SK-N-SH (cell line): ENCODE measurements at regions not wholly inside any gene's neighbourhood (a gene's known extent, or its start where the extent isn't known, plus 50 kb on each side); places are given as distances from the start of the nearest gene placed in this dataset.

Experiments used
- CTCF ChIA-PET: fragments of 300-600, 350-600 bp; formaldehyde crosslinking; extraction: SDS; loops from one replicate; lab custom pipeline; 2021; lab: Yijun Ruan, JAX
- POLR2A ChIA-PET: fragments of 350-600 bp; sonication (Branson Sonifier 250); formaldehyde crosslinking; extraction: SDS; loops from one replicate; lab custom pipeline; 2020; ENCODE audit warnings: antibody characterized with exemption, inconsistent platforms; lab: Yijun Ruan, JAX
- DNase-seq: peaks from one replicate; pipeline ENCODE4 v3.0.0; 2012
- H2AFZ ChIP-seq: fragments of 200-600 bp; sonication (generic); 2 replicates; pipeline ENCODE4 v1.8.1; 2016; ENCODE audit warnings: antibody characterized with exemption, mild to moderate bottlenecking, low read depth
- H3F3A ChIP-seq: fragments of 200-600 bp; sonication (generic); replicated peaks from 2 replicates; pipeline ENCODE3; 2016; ENCODE audit warnings: antibody characterized with exemption, mild to moderate bottlenecking; ENCODE audit not compliant: insufficient read depth
- H3K27ac ChIP-seq, 2 experiments: fragments of 200-500 bp in 1 of 2; fragments of 200-600 bp in 1 of 2; sonication (Bioruptor generic) in 1 of 2; sonication (generic), shearing (Covaris generic) in 1 of 2; 2 replicates each; pipeline versions ENCODE4 v1.5.1 to v1.6.1; 2014 to 2016; ENCODE audit warnings: low read depth in 2 of 2, inconsistent platforms in 1 of 2, low read length in 1 of 2, mild to moderate bottlenecking in 1 of 2, mixed read lengths in 1 of 2
- H3K27me3 ChIP-seq: fragments of 200-600 bp; sonication (generic), shearing (Covaris generic); 2 replicates; pipeline ENCODE4 v1.6.1; 2016; ENCODE audit warnings: mixed run types; ENCODE audit not compliant: insufficient read depth
- H3K36me3 ChIP-seq, 2 experiments: fragments of 200-500 bp in 1 of 2; fragments of 200-600 bp in 1 of 2; sonication (Bioruptor generic) in 1 of 2; sonication (generic) in 1 of 2; replicated peaks in 1 of 2; 2 replicates each; pipeline versions ENCODE3 to v1.5.1; 2014 to 2016; ENCODE audit warnings: low read length in 1 of 2, mild to moderate bottlenecking in 1 of 2; ENCODE audit not compliant: insufficient read depth in 2 of 2, control insufficient read depth in 1 of 2
- H3K4me1 ChIP-seq, 2 experiments: fragments of 200-500 bp in 1 of 2; fragments of 200-600 bp in 1 of 2; sonication (Bioruptor generic) in 1 of 2; sonication (generic), shearing (Covaris generic) in 1 of 2; 2 replicates each; pipeline versions ENCODE4 v1.5.1 to v1.6.1; 2014 to 2016; ENCODE audit warnings: low read depth in 1 of 2, low read length in 1 of 2, mixed run types in 1 of 2; ENCODE audit not compliant: insufficient read depth in 2 of 2, control insufficient read depth in 1 of 2
- H3K4me2 ChIP-seq: fragments of 200-600 bp; sonication (generic), shearing (Covaris generic); 2 replicates; pipeline ENCODE4 v1.6.1; 2017; ENCODE audit warnings: mixed run types
- H3K4me3 ChIP-seq, 2 experiments: fragments of 200-500 bp in 1 of 2; fragments of 200-600 bp in 1 of 2; sonication (Bioruptor generic) in 1 of 2; sonication (generic), shearing (Covaris generic) in 1 of 2; 2 replicates each; pipeline versions ENCODE4 v1.5.1 to v1.8.1; 2014 to 2016; ENCODE audit warnings: low read depth in 2 of 2, inconsistent platforms in 1 of 2, low read length in 1 of 2, mild to moderate bottlenecking in 1 of 2, mixed read lengths in 1 of 2, moderate library complexity in 1 of 2
- H3K79me2 ChIP-seq: fragments of 200-600 bp; sonication (generic); 2 replicates; pipeline ENCODE4 v1.8.1; 2017; ENCODE audit warnings: mild to moderate bottlenecking; ENCODE audit not compliant: insufficient read depth
- H3K9ac ChIP-seq: fragments of 200-600 bp; sonication (generic); 2 replicates; pipeline ENCODE4 v1.6.1; 2017; ENCODE audit warnings: mixed run types
- H3K9me2 ChIP-seq: fragments of 200-600 bp; sonication (generic); 2 replicates; pipeline ENCODE4 v1.6.1; 2017; ENCODE audit warnings: mixed run types
- H3K9me3 ChIP-seq: fragments of 200-600 bp; sonication (generic); 2 replicates; pipeline ENCODE4 v1.6.1; 2017; ENCODE audit warnings: mixed run types, mild to moderate bottlenecking, moderate library complexity
- H4K20me1 ChIP-seq: fragments of 200-600 bp; sonication (generic); 2 replicates; pipeline ENCODE4 v1.6.1; 2017; ENCODE audit warnings: mild to moderate bottlenecking, mixed run types; ENCODE audit not compliant: insufficient read depth
- CHD2 ChIP-seq: fragments of 150-350 bp; IDR thresholded peaks from 2 replicates; pipeline ENCODE4 v1.6.1; 2018; ENCODE audit warnings: low read length; ENCODE audit not compliant: partially characterized antibody
- ELF1 ChIP-seq: IDR thresholded peaks from 2 replicates; pipeline ENCODE4 v1.4.0; 2012
- EZH2phosphoT487 ChIP-seq: fragments of 200-600 bp; sonication (generic); IDR thresholded peaks from 2 replicates; pipeline ENCODE4 v1.6.1; 2017; ENCODE audit warnings: low read depth, mixed run types, mild to moderate bottlenecking, antibody characterized with exemption, moderate library complexity, borderline replicate concordance
- GABPA ChIP-seq: IDR thresholded peaks from 2 replicates; pipeline ENCODE4 v1.4.0; 2012; ENCODE audit warnings: low read depth, mild to moderate bottlenecking
- GATA2 ChIP-seq: sonication (generic); formaldehyde crosslinking; IDR thresholded peaks from 2 replicates; pipeline ENCODE4 v1.5.0; 2020; ENCODE audit warnings: mild to moderate bottlenecking, missing genetic modification reagents
- MXI1 ChIP-seq: IDR thresholded peaks from 2 replicates; pipeline ENCODE4 v1.6.1; 2012; ENCODE audit warnings: mild to moderate bottlenecking, low read depth, low read length, improper control_type of control experiment
- NFIC ChIP-seq: IDR thresholded peaks from 2 replicates; pipeline ENCODE4 v1.4.0; 2012; ENCODE audit warnings: borderline replicate concordance
- NRF1 ChIP-seq: IDR thresholded peaks from 2 replicates; pipeline ENCODE4 v1.6.1; 2012; ENCODE audit warnings: low read depth, mild to moderate bottlenecking, low read length
- PBX3 ChIP-seq: IDR thresholded peaks from 2 replicates; pipeline ENCODE4; 2012
- POLR2AphosphoS5 ChIP-seq: IDR thresholded peaks from 2 replicates; pipeline ENCODE4 v1.6.1; 2012; ENCODE audit warnings: low read depth, low read length
- RCOR1 ChIP-seq: fragments of 150-350 bp; IDR thresholded peaks from 2 replicates; pipeline ENCODE4 v1.6.1; 2017; ENCODE audit warnings: antibody characterized with exemption, low read length
- RFX5 ChIP-seq: IDR thresholded peaks from 2 replicates; pipeline ENCODE4 v1.6.1; 2012; ENCODE audit warnings: mild to moderate bottlenecking, improper control_type of control experiment, low read length
- RXRA ChIP-seq: IDR thresholded peaks from 2 replicates; pipeline ENCODE4 v1.4.0; 2012; ENCODE audit warnings: low read depth, mild to moderate bottlenecking, borderline replicate concordance
- SIN3A ChIP-seq: IDR thresholded peaks from 2 replicates; pipeline ENCODE4 v1.6.1; 2012; ENCODE audit warnings: low read depth, mild to moderate bottlenecking, low read length, moderate library complexity, borderline replicate concordance
- TCF12 ChIP-seq: IDR thresholded peaks from 2 replicates; pipeline ENCODE4 v1.4.0; 2012
- TEAD4 ChIP-seq: IDR thresholded peaks from 2 replicates; pipeline ENCODE4 v1.4.0; 2012; ENCODE audit warnings: mild to moderate bottlenecking, borderline replicate concordance; ENCODE audit not compliant: insufficient read depth
- YY1 ChIP-seq: IDR thresholded peaks from 2 replicates; pipeline ENCODE4 v1.4.0; 2012; ENCODE audit warnings: low read depth, mild to moderate bottlenecking
- WGBS: methylation state at CpG from one replicate; pipeline ENCODE4 v1.1.6; 2017; ENCODE audit warnings: low lambda C conversion rate; 5-methylcytosine and 5-hydroxymethylcytosine counted together
- TF ChIP-seq, protein P1 (sequence below): IDR thresholded peaks from 2 replicates; pipeline ENCODE4 v1.4.0; 2012; ENCODE audit warnings: low read depth

DNA sequence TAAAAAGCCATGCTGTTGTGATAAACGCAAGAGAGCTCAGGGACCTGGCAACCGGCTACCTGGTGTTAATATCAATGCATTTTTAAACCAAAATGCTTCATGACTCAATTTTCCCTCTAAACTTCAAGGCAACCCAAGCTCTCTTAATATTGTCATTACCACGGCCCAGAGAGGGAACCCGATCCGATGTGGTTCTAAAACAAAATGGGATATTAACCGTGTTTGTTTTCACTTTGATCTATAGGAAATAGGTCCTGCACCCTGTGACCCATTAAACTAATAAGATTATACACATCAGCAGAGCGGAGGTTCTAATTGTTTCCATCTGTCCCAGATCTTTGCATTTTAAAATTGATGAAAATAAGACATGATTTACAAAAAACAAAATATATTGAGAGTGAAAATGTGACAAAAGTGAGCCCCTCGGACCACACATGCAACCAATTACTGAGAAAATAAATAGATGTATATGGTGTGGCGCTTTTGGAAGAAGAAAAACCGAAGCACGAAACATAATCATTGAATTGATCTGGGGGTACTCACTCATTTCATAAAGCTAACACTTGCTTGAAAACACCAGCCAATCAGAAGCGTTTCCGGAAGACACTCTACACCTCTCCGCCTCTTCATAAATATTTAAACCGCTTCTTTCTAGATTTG lies 290.3 kb upstream of the NFE2L3 start:
- CTCF ChIA-PET, result interaction anchor here (0.5 to 2.4 kb wide), 9 partner anchors 9 to 806 kb away, joined by 3 to 9 read pairs (median 4); no protein-coding TSS in a partner anchor
- peaks cover 57% of the 10 kb centered on the region for H3K27me3 ChIP-seq

DNA sequence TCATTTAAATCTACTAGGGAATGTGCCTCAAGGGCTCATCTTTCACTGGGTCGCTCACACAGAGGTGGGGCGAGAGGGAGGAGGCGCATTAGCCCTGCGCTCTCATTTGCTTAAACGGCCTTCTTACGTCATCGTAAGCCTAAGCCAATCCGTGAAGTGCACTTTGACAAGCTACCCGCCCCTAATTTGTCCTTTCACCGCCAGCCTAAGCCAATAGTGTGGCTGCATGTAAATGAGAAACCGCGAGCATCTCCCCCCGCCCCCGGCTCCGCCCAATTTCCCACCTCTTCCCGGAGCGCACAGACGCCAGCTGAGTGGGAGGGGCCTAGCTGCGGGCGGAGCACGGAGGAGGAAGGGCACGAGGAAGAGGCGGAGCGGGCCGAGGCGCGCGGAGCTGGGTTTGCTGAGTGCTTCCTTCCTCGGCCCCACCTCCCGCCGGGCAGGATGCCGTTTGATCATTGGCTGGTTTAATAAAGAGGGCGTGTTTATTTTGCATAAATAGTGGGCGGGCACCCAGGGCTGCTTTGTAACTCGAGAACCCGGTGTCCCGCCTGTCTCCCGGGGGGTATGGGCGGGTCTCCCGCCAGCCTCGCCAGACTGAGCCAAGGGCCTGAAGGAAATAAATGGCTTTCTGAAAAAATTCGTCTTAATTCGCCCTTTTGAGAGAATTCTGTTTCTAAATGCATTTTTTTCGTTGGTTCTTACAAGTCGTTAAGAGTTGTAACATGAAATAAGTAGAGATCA lies 289.6 kb upstream of the NFE2L3 start:
- CTCF ChIA-PET, result interaction anchor here (0.5 to 2.4 kb wide), 8 partner anchors 10 to 805 kb away, joined by 3 to 9 read pairs (median 4); no protein-coding TSS in a partner anchor
- Histone ChIP-seq H3K9me2 (no peaks in the 10 kb centered on the region), H3K79me2 (no peaks in the 10 kb centered on the region), H2AFZ (peak overlapping the region; percentile 10; the same call in 1 of the 2 replicates), H4K20me1 (0 out of 2 replicates have a peak, but pooled peaks cover 4% of the 10 kb centered on the region), H3K9me3 (no peaks in the 10 kb centered on the region), H3K36me3 (no peaks in the 10 kb centered on the region), H3K4me3 (peak overlapping the region; percentile 37 to 48), H3K4me1 (peaks cover 0 to 9% of the 10 kb centered on the region in 2 experiments; a peak in 2 of 4 replicates), H3K27ac (no peak overlapping the region), H3F3A (peaks cover 17% of the 10 kb centered on the region), H3K4me2 (peak overlapping the region; percentile 67), H3K9ac (no peak overlapping the region), H3K27me3 (peaks cover 59% of the 10 kb centered on the region)
- POLR2A ChIA-PET, result interaction anchor here (1.0 to 1.7 kb wide), 2 partner anchors 338 to 737 kb away, joined by 4 to 10 read pairs; partner anchors contain the start of genes CYCS and HNRNPA2B1
- DNase-seq, result peak; percentile 95
- 1% methylated on average over 45 of the region's 45 CpGs for WGBS
- TF ChIP-seq GATA2 (CRISPR knock-in tag), result no peak
- TF ChIP-seq TCF12, result peak; percentile 27
- TF ChIP-seq PBX3, result peak; percentile 55
- peak; percentile 60; the same call in 1 of the 2 replicates for TF ChIP-seq GABPA
- TF ChIP-seq, protein P1, sequence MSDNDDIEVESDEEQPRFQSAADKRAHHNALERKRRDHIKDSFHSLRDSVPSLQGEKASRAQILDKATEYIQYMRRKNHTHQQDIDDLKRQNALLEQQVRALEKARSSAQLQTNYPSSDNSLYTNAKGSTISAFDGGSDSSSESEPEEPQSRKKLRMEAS, result peak; percentile 45; the same call in 1 of the 2 replicates
- TF ChIP-seq MXI1, result peak; percentile 67
- no peak for TF ChIP-seq TEAD4
- peak; percentile 45; the same call in 1 of the 2 replicates for TF ChIP-seq POLR2AphosphoS5
- peak; percentile 59 for TF ChIP-seq ELF1
- no peak for TF ChIP-seq YY1
- peak; percentile 20 for TF ChIP-seq CHD2
- TF ChIP-seq RCOR1, result peak; percentile 69
- peak; percentile 48; the same call in 1 of the 2 replicates for TF ChIP-seq NRF1
- TF ChIP-seq RFX5, result peak; percentile 79
- peak; percentile 55; the same call in 1 of the 2 replicates for TF ChIP-seq NFIC
- no peak for TF ChIP-seq RXRA
- TF ChIP-seq EZH2phosphoT487, result no peak
- TF ChIP-seq SIN3A, result no peak
- TF ChIP-seq, all 33 proteins: peak for 12

More for the DNA sequence above, 290.3 kb upstream of the NFE2L3 start:
- no peaks in the 10 kb centered on the region for H3K9me2 ChIP-seq
- DNase-seq, result no peak
- no peaks in the 10 kb centered on the region for H3K9me3 ChIP-seq
- H3K4me3 ChIP-seq, result peak overlapping the region; percentile 37 to 48
- peak overlapping the region; percentile 67 for H3K4me2 ChIP-seq
- peak overlapping the region; percentile 10; the same call in 1 of the 2 replicates for H2AFZ ChIP-seq
- 2% methylated on average over 15 of the region's 15 CpGs for WGBS
- peaks cover 17% of the 10 kb centered on the region for H3F3A ChIP-seq
- H3K4me1 ChIP-seq, result peaks cover 0 to 12% of the 10 kb centered on the region in 2 experiments; a peak in 2 of 4 replicates
- POLR2A ChIA-PET, result interaction anchor here (1.0 to 1.7 kb wide), 2 partner anchors 338 to 736 kb away, joined by 4 to 10 read pairs; partner anchors contain the start of genes CYCS and HNRNPA2B1
- H4K20me1 ChIP-seq, result 0 out of 2 replicates have a peak, but pooled peaks cover 4% of the 10 kb centered on the region
- no peaks in the 10 kb centered on the region for H3K36me3 ChIP-seq
- TF ChIP-seq TCF12 (0 out of 2 replicates have a peak, but pooled peaks have one; percentile 21), RFX5 (no peak)
- no peaks in the 10 kb centered on the region for H3K79me2 ChIP-seq
- H3K9ac ChIP-seq, result no peak overlapping the region
- no peak overlapping the region for H3K27ac ChIP-seq
